NK-92 treated with Interleukin-12 subunit alpha and Interleukin-12 subunit beta, amount 100 ng/mL, for 24 hours (cell line): ENCODE measurements at regions not wholly inside any gene's neighbourhood (a gene's known extent, or its start where the extent isn't known, plus 50 kb on each side); places are given as distances from the start of the nearest gene placed in this dataset.

Experiments
- DNase-seq: peaks from one replicate; lab custom pipeline; 2025; lab: John Stamatoyannopoulos, UW

DNA sequence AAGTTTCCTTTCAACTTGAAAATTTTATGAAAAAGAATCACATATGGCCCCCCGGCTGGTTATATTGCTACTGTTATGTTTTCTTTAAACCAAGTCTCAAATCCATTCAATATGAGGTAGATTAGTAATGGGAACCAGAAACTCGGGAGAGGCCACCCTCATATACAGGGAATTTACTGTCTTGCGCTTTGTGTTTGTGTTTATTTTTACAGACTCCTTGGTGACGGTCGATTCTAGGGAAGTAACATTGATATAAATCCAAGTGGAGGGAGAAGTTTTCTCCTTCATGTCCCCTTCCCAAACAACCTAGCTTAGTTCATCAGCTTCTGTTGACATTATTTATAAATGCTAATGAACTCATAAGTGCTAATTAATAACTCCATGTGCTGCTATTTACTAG, 163.5 kb upstream of the LMO4 start:
- DNase-seq, result no peak

DNA sequence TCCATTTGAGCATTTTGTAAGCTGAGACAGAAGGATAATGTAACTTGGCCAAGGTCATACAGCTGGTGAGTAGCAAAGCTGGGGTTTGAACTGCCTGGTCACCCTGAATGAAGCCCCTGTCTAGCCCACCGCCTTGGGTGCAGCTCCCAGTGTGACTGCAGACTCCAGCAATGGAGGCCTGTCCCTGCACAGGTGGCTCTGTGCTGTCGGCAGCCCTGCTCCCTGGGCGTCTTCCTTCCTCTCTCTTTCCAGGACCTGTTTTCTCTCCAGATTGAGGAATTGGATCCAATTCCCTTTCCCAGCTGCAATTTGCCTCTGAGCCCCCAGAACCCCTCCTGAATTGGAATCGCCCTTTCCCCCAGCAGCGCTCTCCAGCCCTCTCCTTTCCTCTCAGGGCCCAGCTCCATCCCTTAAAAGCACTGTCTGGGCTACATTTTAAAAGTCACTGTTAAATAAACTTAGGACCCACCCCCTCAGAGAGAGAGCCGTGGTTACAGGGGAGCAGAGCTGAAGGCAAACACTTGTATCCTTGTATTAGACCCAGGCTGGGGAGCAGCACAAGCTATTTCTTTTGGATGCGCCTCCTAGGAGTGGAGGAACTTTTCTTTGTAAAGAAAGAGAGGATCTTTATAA, 161.4 kb upstream of the LMO4 start:
- DNase-seq, result no peak

GRCh38 chr1:87167848-87168525, 160.7 kb upstream of the LMO4 start:
- no peak for DNase-seq

DNA sequence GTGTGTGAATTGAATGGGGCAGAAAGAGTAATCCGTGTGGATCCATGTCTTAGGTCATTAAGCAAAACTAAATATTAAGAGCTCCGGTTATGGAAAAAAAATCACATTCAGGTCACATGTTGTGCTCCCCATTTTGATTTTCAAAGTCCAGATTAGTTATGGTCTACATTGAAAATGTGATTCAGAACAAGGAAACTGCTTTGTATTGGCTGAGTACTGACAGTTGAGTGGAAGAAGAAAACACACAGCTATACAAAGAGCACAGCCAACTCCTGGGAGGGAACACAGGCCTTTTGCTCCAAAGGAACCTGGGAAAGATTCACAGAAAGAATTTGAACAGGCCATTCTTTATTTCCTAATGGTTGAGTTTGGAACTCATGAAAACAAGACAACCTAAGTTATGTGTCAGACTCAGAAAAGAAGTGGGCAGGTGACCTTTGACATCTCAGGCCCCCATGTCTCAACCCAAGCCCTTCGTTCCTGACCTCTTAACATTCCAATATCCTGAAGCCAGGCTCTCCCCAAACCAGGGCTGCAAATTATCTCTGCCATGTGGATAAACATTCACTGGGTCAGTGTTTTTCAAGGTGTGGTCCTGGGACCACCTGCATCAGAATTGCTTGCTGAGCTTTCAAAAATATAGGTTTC, 159.3 kb upstream of the LMO4 start:
- DNase-seq, result no peak

GRCh38 chr1:87170157-87170556, 158.5 kb upstream of the LMO4 start:
- no peak for DNase-seq

DNA sequence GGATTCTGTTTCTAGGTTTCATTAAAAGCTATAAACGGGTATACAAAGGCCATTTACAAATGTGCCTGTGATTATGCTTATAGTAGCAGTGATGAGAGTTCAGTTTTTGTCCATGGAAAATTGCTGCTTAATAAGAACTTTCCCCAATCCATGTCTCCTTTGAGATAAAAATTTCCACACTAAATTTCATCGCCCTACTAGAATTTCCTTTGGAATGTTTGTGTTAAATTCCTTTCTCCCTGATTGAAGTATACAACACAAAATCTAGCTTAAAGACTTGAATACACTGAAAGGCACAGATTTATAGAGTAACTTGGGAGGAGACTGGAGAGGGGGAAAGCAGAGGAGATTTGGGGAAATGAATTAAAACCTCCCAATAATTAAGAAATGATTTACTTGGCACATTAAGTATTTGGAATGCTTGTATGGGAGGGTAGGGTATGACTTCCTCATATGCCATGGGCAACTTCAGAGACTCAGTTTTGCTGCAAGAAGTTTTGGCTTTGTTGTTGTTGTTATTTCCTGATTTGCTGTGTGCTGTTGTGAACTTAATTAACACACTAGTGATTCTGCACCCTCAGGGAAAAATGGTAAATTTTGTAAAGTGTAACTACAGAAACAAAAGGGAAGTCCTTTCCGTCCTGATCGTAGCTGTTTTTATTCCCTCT, 157.6 kb upstream of the LMO4 start:
- DNase-seq, result no peak

DNA sequence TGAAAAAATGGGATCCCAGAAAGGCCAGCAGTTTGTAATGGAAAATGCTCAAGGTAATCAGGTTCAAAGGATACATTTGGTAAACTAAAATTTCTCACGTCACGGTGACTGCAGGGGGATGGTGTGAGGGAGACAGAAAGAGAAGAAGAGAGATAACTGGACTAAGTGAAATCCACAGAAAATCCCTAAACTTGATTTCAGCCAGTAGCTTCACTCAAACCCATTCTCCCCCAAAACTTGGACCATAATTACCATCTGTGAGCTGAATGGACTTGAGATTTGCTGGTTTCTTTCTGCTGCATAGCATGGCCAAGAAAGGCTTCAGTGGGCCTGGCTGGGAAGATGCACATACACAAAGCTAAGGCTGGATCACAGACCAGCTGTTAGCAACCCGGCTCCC, 155.4 kb upstream of the LMO4 start:
- DNase-seq, result no peak

- DNase-seq, result no peak
Observed at GRCh38 chr1:87174724-87175245, 153.9 kb upstream of the LMO4 start.

DNA sequence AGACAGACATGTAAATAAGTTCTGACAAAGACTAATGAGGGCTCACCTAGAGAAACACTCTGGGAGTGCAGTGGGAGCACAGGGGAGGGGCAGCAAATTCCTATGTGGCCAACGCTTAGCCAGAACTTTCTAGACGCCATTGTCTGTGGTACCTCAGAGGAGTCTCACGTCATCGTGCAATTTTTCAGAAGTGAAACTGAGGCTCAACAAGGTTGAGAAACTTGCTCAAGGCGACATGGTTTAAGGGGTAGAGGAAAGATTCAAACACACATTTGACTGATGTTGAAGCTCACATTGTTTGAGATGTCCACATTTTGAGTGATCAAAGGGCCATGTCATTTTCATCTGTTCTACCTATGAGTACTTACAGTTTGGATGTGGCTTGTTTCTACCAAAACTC, 152.6 kb upstream of the LMO4 start:
- DNase-seq, result no peak

- DNase-seq, result no peak
Observed at GRCh38 chr1:87176514-87176913, 152.2 kb upstream of the LMO4 start.

- no peak for DNase-seq
Observed at GRCh38 chr1:87178441-87178840, 150.2 kb upstream of the LMO4 start.

GRCh38 chr1:87179076-87179810, 149.4 kb upstream of the LMO4 start:
- no peak for DNase-seq

- no peak for DNase-seq
Observed at GRCh38 chr1:87179851-87180519, 148.7 kb upstream of the LMO4 start.

GRCh38 chr1:87180682-87181081, 148.0 kb upstream of the LMO4 start:
- no peak for DNase-seq

DNA sequence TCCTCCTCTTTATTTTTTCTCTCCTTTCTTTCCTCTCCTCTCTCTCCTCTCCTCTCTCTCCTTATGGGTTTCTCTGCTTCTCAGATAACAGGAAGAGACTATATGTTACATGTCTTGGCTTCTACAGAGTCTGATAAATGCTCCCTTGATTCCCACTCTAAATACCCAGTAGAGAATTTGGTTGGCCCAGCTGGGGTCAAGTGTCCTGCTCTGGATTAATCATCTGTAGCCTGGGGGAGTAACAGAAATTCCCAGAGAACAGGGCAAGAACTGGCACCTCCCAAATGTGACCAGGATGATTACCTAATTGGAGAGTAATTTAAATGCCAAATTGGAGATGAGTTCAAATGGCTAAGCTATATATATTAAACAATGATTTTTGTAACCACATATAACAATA, 146.1 kb upstream of the LMO4 start:
- DNase-seq, result no peak

GRCh38 chr1:87185077-87185476, 143.6 kb upstream of the LMO4 start:
- DNase-seq, result no peak

DNA sequence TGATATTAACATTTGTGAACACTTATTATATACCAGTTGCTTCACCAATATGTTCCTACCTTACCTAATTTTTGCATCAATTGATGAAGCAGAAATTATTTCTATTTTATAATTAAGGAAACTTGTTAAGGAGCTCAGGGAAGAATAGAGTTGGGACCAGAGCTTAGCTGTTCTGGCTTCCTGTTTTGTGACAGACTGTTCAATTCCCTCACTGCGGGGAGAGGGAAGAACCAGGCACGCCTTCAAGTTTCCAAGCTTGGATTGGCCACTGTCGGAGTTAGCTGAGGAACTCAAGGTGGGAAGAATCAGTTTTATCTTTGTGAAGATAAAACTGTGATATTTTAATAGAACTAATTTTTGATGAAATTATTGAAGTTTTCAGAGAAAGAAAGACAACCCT, 142.3 kb upstream of the LMO4 start:
- DNase-seq, result no peak

DNA sequence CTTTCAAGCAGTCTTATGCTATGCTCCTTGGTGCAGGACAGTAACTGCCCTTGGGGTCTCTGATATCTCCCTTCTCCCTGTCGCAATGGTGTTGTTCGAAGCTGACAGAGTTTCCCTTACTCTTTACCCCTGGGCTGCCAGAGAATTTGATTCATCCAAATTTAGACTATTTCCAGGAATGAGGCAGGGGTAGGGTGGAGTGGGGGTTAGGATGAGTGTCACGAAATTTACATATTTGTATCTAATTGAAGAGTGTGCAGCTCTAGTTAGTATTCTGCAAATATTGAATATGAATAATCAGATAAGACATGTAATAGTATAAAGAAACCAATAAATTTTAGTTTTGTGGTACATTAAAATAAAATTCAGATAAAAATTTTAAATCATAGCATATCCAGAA, 140.0 kb upstream of the LMO4 start:
- no peak for DNase-seq

DNA sequence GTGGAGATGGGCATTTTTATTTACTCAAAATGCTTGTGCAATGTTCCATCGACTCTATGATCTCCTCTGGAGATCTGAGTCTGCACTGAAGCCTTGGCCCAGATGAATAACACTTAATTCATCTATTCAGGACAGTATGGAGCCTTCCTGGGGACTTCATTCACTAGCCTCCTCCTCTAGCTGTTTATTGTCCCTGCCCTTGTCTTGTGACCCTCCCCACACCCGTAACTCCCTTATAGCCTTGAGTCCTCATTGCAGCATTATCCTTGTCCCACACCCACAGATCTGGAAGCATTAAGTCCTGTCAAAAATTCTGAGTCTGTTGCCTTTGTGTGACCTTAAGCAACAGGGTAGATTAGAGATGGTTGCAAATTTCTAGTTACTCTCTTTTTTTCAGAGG, 138.3 kb upstream of the LMO4 start:
- no peak for DNase-seq

- no peak for DNase-seq
Observed at GRCh38 chr1:87191646-87192045, 137.0 kb upstream of the LMO4 start.

- no peak for DNase-seq
Observed at GRCh38 chr1:87194271-87194774, 134.4 kb upstream of the LMO4 start.
